Thyroid gland (tissue), 4 donors: ENCODE measurements at regions not wholly inside any gene's neighbourhood (a gene's known extent, or its start where the extent isn't known, plus 50 kb on each side); places are given as distances from the start of the nearest gene placed in this dataset.
"Not testable (repeated sequence)": the region's sequence is repeated elsewhere in the genome, so short reads cannot be mapped to it uniquely, and the experiment has no call there.

Experiments used
- DNase-seq, 2 donors: peaks; one replicate each; pipeline ENCODE4 v3.0.0-alpha.2; 2019
- H3K27ac ChIP-seq, 3 donors: fragments of 200-600 bp; sonication (generic); 1 replicate in 2 of 3; 2 replicates in 1 of 3; pipeline ENCODE4 v1.5.1; 2016 to 2019; ENCODE audit warnings: mild to moderate bottlenecking in 1 of 3, moderate library complexity in 1 of 3
- H3K27me3 ChIP-seq: fragments of 200-600 bp; sonication (generic); one replicate; pipeline ENCODE4 v1.5.1; 2019
- H3K36me3 ChIP-seq, 2 donors: fragments of 200-600 bp; sonication (generic); one replicate each; pipeline ENCODE4 v1.5.1; 2016 to 2019
- H3K4me1 ChIP-seq, 2 donors: fragments of 200-600 bp; sonication (generic); one replicate each; pipeline ENCODE4 v1.5.1; 2017 to 2019
- H3K4me3 ChIP-seq, 3 donors: fragments of 200-600 bp; sonication (generic); replicated peaks in 1 of 3; 1 replicate in 2 of 3; 2 replicates in 1 of 3; pipeline ENCODE4 v1.5.1; 2016; ENCODE audit warnings: mild to moderate bottlenecking in 1 of 3
- H3K9me3 ChIP-seq: fragments of 200-600 bp; sonication (generic); one replicate; pipeline ENCODE4 v1.5.1; 2017
- CTCF ChIP-seq, 6 experiments: fragments of 200-600 bp in 3 of 6; fragments of 450-650 bp in 3 of 6; sonication (generic) in 3 of 6; IDR thresholded peaks; one replicate each; pipeline ENCODE4 v1.5.1; 2016 to 2019; ENCODE audit warnings: antibody characterized with exemption in 6 of 6, mild to moderate bottlenecking in 2 of 6, inconsistent platforms in 1 of 6, moderate library complexity in 1 of 6
- POLR2A ChIP-seq, 2 donors: fragments of 450-650 bp; IDR thresholded peaks; one replicate each; pipeline ENCODE4 v1.6.1; 2017; ENCODE audit warnings: antibody characterized with exemption in 2 of 2, mild to moderate bottlenecking in 2 of 2, moderate library complexity in 1 of 2
- WGBS, 2 donors: methylation state at CpG; one replicate each; pipeline ENCODE4 v1.1.5; 2017; 5-methylcytosine and 5-hydroxymethylcytosine counted together
- intact Hi-C: fragments of 100-400 bp; cut with DNase I; formaldehyde crosslinking; loops from one replicate; pipeline ENCODE4 v1.15.1; 2023

- H3K27me3 ChIP-seq = no peaks in the 10 kb centered on the region
- no peak overlapping the region for H3K4me3 ChIP-seq
- WGBS, 2 donors = 31 to 48% methylated on average over 8 of the region's 8 CpGs
- H3K27ac ChIP-seq = no peak overlapping the region
- H3K9me3 ChIP-seq = no peaks in the 10 kb centered on the region
- no peak for DNase-seq
- peaks cover 0 to 3% of the 10 kb centered on the region in 2 donors for H3K4me1 ChIP-seq
- no peaks in the 10 kb centered on the region for H3K36me3 ChIP-seq
- intact Hi-C loops = no loop called here
- no peak for TF ChIP-seq CTCF (IDR thresholded peaks at IDR 0.05)
- no peak for TF ChIP-seq POLR2A (IDR thresholded peaks at IDR 0.05)
Observed at GRCh38 chr4:31020363-31020762, 300.2 kb downstream of the PCDH7 start.

GRCh38 chr4:31021008-31021407 is 300.8 kb downstream of the PCDH7 start:
- no peak overlapping the region for H3K4me3 ChIP-seq
- DNase-seq = no peak
- peaks cover 0 to 3% of the 10 kb centered on the region in 2 donors for H3K4me1 ChIP-seq
- H3K27ac ChIP-seq = no peak overlapping the region
- WGBS, 2 donors = 76 to 81% methylated on average over 2 of the region's 2 CpGs
- intact Hi-C loops = no loop called here
- no peaks in the 10 kb centered on the region for H3K9me3 ChIP-seq
- no peak for TF ChIP-seq POLR2A (IDR thresholded peaks at IDR 0.05)
- TF ChIP-seq CTCF (IDR thresholded peaks at IDR 0.05) = no peak
- no peaks in the 10 kb centered on the region for H3K27me3 ChIP-seq
- no peaks in the 10 kb centered on the region for H3K36me3 ChIP-seq

- Histone ChIP-seq H3K27me3 (no peaks in the 10 kb centered on the region), H3K4me1 (peaks cover 0 to 3% of the 10 kb centered on the region in 2 donors), H3K27ac (no peak overlapping the region), H3K4me3 (no peak overlapping the region), H3K36me3 (no peaks in the 10 kb centered on the region), H3K9me3 (no peaks in the 10 kb centered on the region)
- intact Hi-C loops = no loop called here
- 87 to 93% methylated on average over 5 of the region's 5 CpGs for WGBS, 2 donors
- no peak for TF ChIP-seq CTCF (IDR thresholded peaks at IDR 0.05)
- no peak for TF ChIP-seq POLR2A (IDR thresholded peaks at IDR 0.05)
- no peak for DNase-seq
Observed at GRCh38 chr4:31022702-31023101, 302.5 kb downstream of the PCDH7 start.

GRCh38 chr4:31023109-31023508 is 302.9 kb downstream of the PCDH7 start:
- Histone ChIP-seq H3K4me1 (peaks cover 0 to 3% of the 10 kb centered on the region in 2 donors), H3K36me3 (no peaks in the 10 kb centered on the region), H3K27ac (no peak overlapping the region), H3K4me3 (no peak overlapping the region), H3K27me3 (no peaks in the 10 kb centered on the region), H3K9me3 (no peaks in the 10 kb centered on the region)
- no peak for DNase-seq
- intact Hi-C loops = no loop called here
- TF ChIP-seq POLR2A (IDR thresholded peaks at IDR 0.05) (no peak), CTCF (IDR thresholded peaks at IDR 0.05) (no peak)
- 88 to 89% methylated on average over 2 of the region's 2 CpGs for WGBS, 2 donors

- no peaks in the 10 kb centered on the region for H3K27me3 ChIP-seq
- no peaks in the 10 kb centered on the region for H3K9me3 ChIP-seq
- DNase-seq = no peak
- peaks cover 0 to 3% of the 10 kb centered on the region in 2 donors for H3K4me1 ChIP-seq
- H3K36me3 ChIP-seq = no peaks in the 10 kb centered on the region
- 88% methylated on average over 2 of the region's 2 CpGs for WGBS, 2 donors
- TF ChIP-seq CTCF (IDR thresholded peaks at IDR 0.05) (no peak), POLR2A (IDR thresholded peaks at IDR 0.05) (no peak)
- H3K4me3 ChIP-seq = no peak overlapping the region
- no peak overlapping the region for H3K27ac ChIP-seq
- intact Hi-C loops = no loop called here
Observed at GRCh38 chr4:31023742-31024141, 303.6 kb downstream of the PCDH7 start.

GRCh38 chr4:31024781-31025180 is 304.6 kb downstream of the PCDH7 start:
- H3K27ac ChIP-seq, H3K4me1 ChIP-seq, H3K36me3 ChIP-seq, intact Hi-C loops, H3K27me3 ChIP-seq, H3K4me3 ChIP-seq, H3K9me3 ChIP-seq, DNase-seq: not testable (repeated sequence)
- 97 to 98% methylated on average over 12 of the region's 12 CpGs for WGBS, 2 donors
